Lower leg skin (tissue), 3 donors: ENCODE measurements at regions not wholly inside any gene's neighbourhood (a gene's known extent, or its start where the extent isn't known, plus 50 kb on each side); places are given as distances from the start of the nearest gene placed in this dataset.

Experiments
- POLR2A ChIP-seq, 2 donors: fragments of 450-650 bp; IDR thresholded peaks; one replicate each; pipeline ENCODE4 v1.6.1; 2016 to 2017; ENCODE audit warnings: antibody characterized with exemption in 2 of 2, mild to moderate bottlenecking in 1 of 2, moderate library complexity in 1 of 2
- TF ChIP-seq, protein P1 (sequence below), 3 donors: fragments of 450-650 bp; IDR thresholded peaks; one replicate each; pipeline ENCODE4 v1.5.1; 2016; ENCODE audit warnings: antibody characterized with exemption in 3 of 3, mild to moderate bottlenecking in 3 of 3, moderate library complexity in 2 of 3

DNA sequence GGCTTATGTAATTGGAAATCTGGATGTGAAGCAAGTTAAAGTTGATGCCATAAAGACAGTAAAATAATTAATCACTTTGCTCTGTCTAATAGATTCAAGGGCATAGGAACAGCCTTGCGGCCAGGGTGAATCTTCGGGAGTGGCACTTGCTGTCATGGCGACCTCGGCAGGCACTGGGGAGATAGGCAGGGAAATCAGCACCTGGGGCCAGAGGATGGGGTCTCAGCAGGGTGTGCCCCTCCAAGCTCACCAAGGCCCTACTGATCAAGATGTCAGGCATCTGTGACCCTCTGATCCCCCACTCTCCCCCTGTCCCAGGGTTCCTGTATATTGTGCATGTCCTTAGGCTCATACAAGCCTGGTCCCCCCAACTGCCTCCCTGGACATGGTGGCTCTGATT is 187.3 kb downstream of the MELK start:
- TF ChIP-seq, protein P1, sequence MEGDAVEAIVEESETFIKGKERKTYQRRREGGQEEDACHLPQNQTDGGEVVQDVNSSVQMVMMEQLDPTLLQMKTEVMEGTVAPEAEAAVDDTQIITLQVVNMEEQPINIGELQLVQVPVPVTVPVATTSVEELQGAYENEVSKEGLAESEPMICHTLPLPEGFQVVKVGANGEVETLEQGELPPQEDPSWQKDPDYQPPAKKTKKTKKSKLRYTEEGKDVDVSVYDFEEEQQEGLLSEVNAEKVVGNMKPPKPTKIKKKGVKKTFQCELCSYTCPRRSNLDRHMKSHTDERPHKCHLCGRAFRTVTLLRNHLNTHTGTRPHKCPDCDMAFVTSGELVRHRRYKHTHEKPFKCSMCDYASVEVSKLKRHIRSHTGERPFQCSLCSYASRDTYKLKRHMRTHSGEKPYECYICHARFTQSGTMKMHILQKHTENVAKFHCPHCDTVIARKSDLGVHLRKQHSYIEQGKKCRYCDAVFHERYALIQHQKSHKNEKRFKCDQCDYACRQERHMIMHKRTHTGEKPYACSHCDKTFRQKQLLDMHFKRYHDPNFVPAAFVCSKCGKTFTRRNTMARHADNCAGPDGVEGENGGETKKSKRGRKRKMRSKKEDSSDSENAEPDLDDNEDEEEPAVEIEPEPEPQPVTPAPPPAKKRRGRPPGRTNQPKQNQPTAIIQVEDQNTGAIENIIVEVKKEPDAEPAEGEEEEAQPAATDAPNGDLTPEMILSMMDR (IDR thresholded peaks at IDR 0.05): no peak
- no peak for TF ChIP-seq POLR2A (IDR thresholded peaks at IDR 0.05)
